ENCODE measurements at regions not wholly inside any gene's neighbourhood (a gene's known extent, or its start where the extent isn't known, plus 50 kb on each side); places are given as distances from the start of the nearest gene placed in this dataset.

GRCh38 chr12:85627584-85627983, 208.6 kb downstream of the RASSF9 start:
- TF ChIP-seq TEAD4 (IDR thresholded peaks at IDR 0.05; ENCODE audit: low read depth, low read length) (no peak), RXRA (IDR thresholded peaks at IDR 0.05; ENCODE audit: insufficient read depth, low read depth, low read length) (no peak), MAX (IDR thresholded peaks at IDR 0.05) (no peak), EP300 (IDR thresholded peaks at IDR 0.05; ENCODE audit: borderline replicate concordance in 1 of 2, low read depth in 2 of 2, low read length in 2 of 2) (no peak), SIX5 (IDR thresholded peaks at IDR 0.05; ENCODE audit: low read depth, low read length) (no peak), SP4 (IDR thresholded peaks at IDR 0.05; ENCODE audit: low read length) (no peak), CTCF (IDR thresholded peaks at IDR 0.05; ENCODE audit: control extremely low read depth in 1 of 3, insufficient read depth in 1 of 3, low read depth in 1 of 3, low read length in 3 of 3) (no peak)
